ENCODE measurements at regions not wholly inside any gene's neighbourhood (a gene's known extent, or its start where the extent isn't known, plus 50 kb on each side); places are given as distances from the start of the nearest gene placed in this dataset.

GRCh38 chr12:126021675-126022074, 956.4 kb downstream of the AACS start:
- TF ChIP-seq EZH2 (IDR thresholded peaks at IDR 0.05; ENCODE audit: low read depth) (no peak), CTCF (conservative IDR thresholded peaks at IDR 0.05) (no peak)
